WTC11 (cell line): ENCODE measurements at regions not wholly inside any gene's neighbourhood (a gene's known extent, or its start where the extent isn't known, plus 50 kb on each side); places are given as distances from the start of the nearest gene placed in this dataset.

Experiments
- ATAC-seq: fragments of 200-7000 bp; cut with Tn5 transposase; 2 replicates; pipeline ENCODE4 v1.10.0; 2021; ENCODE audit warnings: mild to moderate bottlenecking, moderate library complexity
- CTCF ChIA-PET: fragments of 300-600 bp; sonication (Branson Sonifier 250); formaldehyde crosslinking; loops from one replicate; lab custom pipeline; 2021; ENCODE audit warnings: antibody characterized with exemption; lab: Charles Lee
- POLR2A ChIA-PET: fragments of 350-600 bp; sonication (Branson Sonifier 250); formaldehyde crosslinking; loops from one replicate; lab custom pipeline; 2021; ENCODE audit warnings: antibody characterized with exemption; lab: Charles Lee
- DNase-seq: peaks from one replicate; pipeline ENCODE4 v3.0.0; 2021; ENCODE audit warnings: low spot score
- H3K27ac Mint-ChIP-seq: 2 replicates; pipeline ENCODE4 v1.8.0; 2021; ENCODE audit warnings: mixed read lengths
- H3K27me3 Mint-ChIP-seq: 2 replicates; pipeline ENCODE4 v1.8.0; 2021; ENCODE audit warnings: low read depth, mild to moderate bottlenecking, moderate library complexity, mixed read lengths
- H3K36me3 Mint-ChIP-seq: 2 replicates; pipeline ENCODE4 v1.8.0; 2021; ENCODE audit warnings: mixed read lengths
- H3K4me1 Mint-ChIP-seq: 2 replicates; pipeline ENCODE4 v1.8.0; 2022; ENCODE audit warnings: mixed read lengths
- H3K4me3 Mint-ChIP-seq: 2 replicates; pipeline ENCODE4 v1.8.0; 2021; ENCODE audit warnings: mild to moderate bottlenecking, moderate library complexity, mixed read lengths
- H3K9me3 Mint-ChIP-seq: 2 replicates; pipeline ENCODE4 v1.8.0; 2021; ENCODE audit warnings: mixed read lengths
- AR ChIP-seq: fragments of 250-450 bp; sonication (Bioruptor Pico); IDR thresholded peaks from 2 replicates; pipeline ENCODE4 v1.9.0; 2021; ENCODE audit warnings: mild to moderate bottlenecking
- ARID4B ChIP-seq: sonication (generic); formaldehyde crosslinking; IDR thresholded peaks from 2 replicates; pipeline ENCODE4 v1.8.0; 2023; ENCODE audit warnings: missing genetic modification reagents, mild to moderate bottlenecking, borderline replicate concordance
- ATF2 ChIP-seq: sonication (generic); formaldehyde crosslinking; IDR thresholded peaks from 2 replicates; pipeline ENCODE4 v1.8.1; 2022; ENCODE audit warnings: low read depth, missing genetic modification reagents, borderline replicate concordance
- ATF3 ChIP-seq: sonication (generic); formaldehyde crosslinking; conservative IDR thresholded peaks from 2 replicates; pipeline ENCODE4 v1.8.1; 2022; ENCODE audit warnings: mild to moderate bottlenecking, missing genetic modification reagents
- E2F4 ChIP-seq: sonication (generic); formaldehyde crosslinking; IDR thresholded peaks from 2 replicates; pipeline ENCODE4 v1.8.1; 2022; ENCODE audit warnings: low read depth, mild to moderate bottlenecking, moderate library complexity, missing genetic modification reagents, borderline replicate concordance
- IRF1 ChIP-seq: sonication (generic); formaldehyde crosslinking; IDR thresholded peaks from 2 replicates; pipeline ENCODE4 v1.8.0; 2023; ENCODE audit warnings: missing genetic modification reagents
- IRF2 ChIP-seq: sonication (generic); formaldehyde crosslinking; IDR thresholded peaks from 2 replicates; pipeline ENCODE4 v1.8.0; 2022; ENCODE audit warnings: low read depth, missing genetic modification reagents, borderline replicate concordance
- JAZF1 ChIP-seq: fragments of 250-450 bp; sonication (Bioruptor Pico); IDR thresholded peaks from 2 replicates; pipeline ENCODE4 v1.9.0; 2021; ENCODE audit warnings: moderate library complexity, mild to moderate bottlenecking, inconsistent platforms
- MAX ChIP-seq: sonication (generic); formaldehyde crosslinking; IDR thresholded peaks from 2 replicates; pipeline ENCODE4 v1.8.0; 2022; ENCODE audit warnings: mild to moderate bottlenecking, missing genetic modification reagents
- NFATC4 ChIP-seq: fragments of 250-450 bp; sonication (Bioruptor Pico); IDR thresholded peaks from 2 replicates; pipeline ENCODE4 v1.9.0; 2021; ENCODE audit warnings: mild to moderate bottlenecking
- OVOL2 ChIP-seq: fragments of 250-450 bp; sonication (Bioruptor Pico); IDR thresholded peaks from 2 replicates; pipeline ENCODE4 v1.9.0; 2021; ENCODE audit warnings: mild to moderate bottlenecking, borderline replicate concordance
- PRDM15 ChIP-seq: sonication (generic); formaldehyde crosslinking; IDR thresholded peaks from 2 replicates; pipeline ENCODE4 v1.8.0; 2022; ENCODE audit warnings: missing genetic modification reagents
- PRRX2 ChIP-seq: fragments of 250-450 bp; sonication (Bioruptor Pico); IDR thresholded peaks from 2 replicates; pipeline ENCODE4 v1.8.0; 2021; ENCODE audit warnings: mild to moderate bottlenecking
- RORB ChIP-seq: fragments of 250-450 bp; sonication (Bioruptor Pico); IDR thresholded peaks from 2 replicates; pipeline ENCODE4 v1.9.0; 2021; ENCODE audit warnings: mild to moderate bottlenecking
- USF2 ChIP-seq: sonication (generic); formaldehyde crosslinking; IDR thresholded peaks from 2 replicates; pipeline ENCODE4 v1.8.1; 2023; ENCODE audit warnings: mild to moderate bottlenecking, missing genetic modification reagents, moderate library complexity
- ZBTB43 ChIP-seq: sonication (generic); formaldehyde crosslinking; IDR thresholded peaks from 2 replicates; pipeline ENCODE4 v1.8.1; 2023; ENCODE audit warnings: mild to moderate bottlenecking, missing genetic modification reagents
- ZMAT4 ChIP-seq: fragments of 250-450 bp; sonication (Bioruptor Pico); IDR thresholded peaks from 2 replicates; pipeline ENCODE4 v1.9.0; 2021; ENCODE audit warnings: mild to moderate bottlenecking
- ZNF138 ChIP-seq: sonication (generic); formaldehyde crosslinking; conservative IDR thresholded peaks from 2 replicates; pipeline ENCODE4 v1.8.1; 2022; ENCODE audit warnings: mild to moderate bottlenecking, moderate library complexity, missing genetic modification reagents

- no peak for TF ChIP-seq E2F4 (CRISPR knock-in tag)
Observed at GRCh38 chr12:28129031-28129430, 61.2 kb upstream of the CCDC91 start (continued).

- POLR2A ChIA-PET = no interaction called here
- ATAC-seq = no peak
- TF ChIP-seq RORB (CRISPR knock-in tag) = no peak
- TF ChIP-seq ATF3 (CRISPR knock-in tag) = no peak
- no peak for TF ChIP-seq PRDM15 (CRISPR knock-in tag)
- TF ChIP-seq ARID4B (CRISPR knock-in tag) = no peak
- TF ChIP-seq USF2 (CRISPR knock-in tag) = no peak
- TF ChIP-seq ZNF138 (CRISPR knock-in tag) = no peak
- no peak for TF ChIP-seq IRF1 (CRISPR knock-in tag)
- no peak for TF ChIP-seq IRF2 (CRISPR knock-in tag)
- no peak for TF ChIP-seq ATF2
- no peak for TF ChIP-seq OVOL2
- no peak for TF ChIP-seq ZBTB43 (CRISPR knock-in tag)
- TF ChIP-seq AR (CRISPR knock-in tag) = no peak
- TF ChIP-seq PRRX2 (CRISPR knock-in tag) = no peak
- TF ChIP-seq JAZF1 = no peak
- TF ChIP-seq NFATC4 (CRISPR knock-in tag) = no peak
- no peak for TF ChIP-seq ZMAT4 (CRISPR knock-in tag)
- TF ChIP-seq MAX (CRISPR knock-in tag) = no peak
Observed at GRCh38 chr12:28130234-28130624, 60.0 kb upstream of the CCDC91 start.

More at GRCh38 chr12:28130234-28130624, 60.0 kb upstream of the CCDC91 start:
- CTCF ChIA-PET = no interaction called here
- Mint-ChIP-seq H3K4me3 (no peak overlapping the region), H3K36me3 (no peaks in the 10 kb centered on the region), H3K4me1 (peaks cover 6% of the 10 kb centered on the region; the same call in 1 of the 2 replicates), H3K27me3 (no peaks in the 10 kb centered on the region), H3K9me3 (no peaks in the 10 kb centered on the region), H3K27ac (no peak overlapping the region)
- no peak for DNase-seq
